GM12873 (cell line): ENCODE measurements at regions not wholly inside any gene's neighbourhood (a gene's known extent, or its start where the extent isn't known, plus 50 kb on each side); places are given as distances from the start of the nearest gene placed in this dataset.

Experiments used
- TF ChIP-seq, protein P1 (sequence below): IDR thresholded peaks from 2 replicates; pipeline ENCODE4 v1.5.1; 2012; ENCODE audit warnings: low read depth, mild to moderate bottlenecking, moderate library complexity, low read length, control low read depth; ENCODE audit not compliant: insufficient read depth; ENCODE audit errors: missing control alignments

DNA sequence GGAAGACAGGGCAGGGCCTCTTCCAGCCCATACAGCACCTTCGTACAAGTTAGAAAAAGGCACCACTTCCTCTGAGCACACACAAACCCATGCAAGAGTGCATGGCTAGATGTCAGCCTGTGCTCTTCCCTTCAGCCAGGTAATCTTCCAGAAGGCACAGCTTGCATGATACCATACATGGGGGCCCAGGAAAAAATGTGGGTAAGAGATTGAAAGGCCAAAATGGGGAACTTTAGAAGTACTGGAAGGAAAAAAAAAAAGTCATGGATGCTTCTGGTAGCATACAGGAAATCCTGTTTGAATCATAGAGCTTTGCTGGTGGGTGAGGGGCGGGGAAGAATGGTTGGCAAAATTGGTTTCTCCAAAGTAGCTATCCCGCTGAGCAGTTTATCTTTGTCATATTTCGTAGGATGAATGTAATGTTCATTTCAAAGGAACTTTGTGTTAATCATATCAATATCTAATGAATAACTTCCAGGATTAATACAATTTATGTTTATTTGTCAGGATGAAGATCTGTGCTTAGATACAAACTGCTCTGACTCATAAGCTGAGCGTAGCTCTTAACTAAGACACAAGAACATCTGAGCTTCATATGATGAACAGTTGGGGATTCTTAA lies 78.2 kb upstream of the MAP3K1 start:
- TF ChIP-seq, protein P1, sequence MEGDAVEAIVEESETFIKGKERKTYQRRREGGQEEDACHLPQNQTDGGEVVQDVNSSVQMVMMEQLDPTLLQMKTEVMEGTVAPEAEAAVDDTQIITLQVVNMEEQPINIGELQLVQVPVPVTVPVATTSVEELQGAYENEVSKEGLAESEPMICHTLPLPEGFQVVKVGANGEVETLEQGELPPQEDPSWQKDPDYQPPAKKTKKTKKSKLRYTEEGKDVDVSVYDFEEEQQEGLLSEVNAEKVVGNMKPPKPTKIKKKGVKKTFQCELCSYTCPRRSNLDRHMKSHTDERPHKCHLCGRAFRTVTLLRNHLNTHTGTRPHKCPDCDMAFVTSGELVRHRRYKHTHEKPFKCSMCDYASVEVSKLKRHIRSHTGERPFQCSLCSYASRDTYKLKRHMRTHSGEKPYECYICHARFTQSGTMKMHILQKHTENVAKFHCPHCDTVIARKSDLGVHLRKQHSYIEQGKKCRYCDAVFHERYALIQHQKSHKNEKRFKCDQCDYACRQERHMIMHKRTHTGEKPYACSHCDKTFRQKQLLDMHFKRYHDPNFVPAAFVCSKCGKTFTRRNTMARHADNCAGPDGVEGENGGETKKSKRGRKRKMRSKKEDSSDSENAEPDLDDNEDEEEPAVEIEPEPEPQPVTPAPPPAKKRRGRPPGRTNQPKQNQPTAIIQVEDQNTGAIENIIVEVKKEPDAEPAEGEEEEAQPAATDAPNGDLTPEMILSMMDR, result no peak

DNA sequence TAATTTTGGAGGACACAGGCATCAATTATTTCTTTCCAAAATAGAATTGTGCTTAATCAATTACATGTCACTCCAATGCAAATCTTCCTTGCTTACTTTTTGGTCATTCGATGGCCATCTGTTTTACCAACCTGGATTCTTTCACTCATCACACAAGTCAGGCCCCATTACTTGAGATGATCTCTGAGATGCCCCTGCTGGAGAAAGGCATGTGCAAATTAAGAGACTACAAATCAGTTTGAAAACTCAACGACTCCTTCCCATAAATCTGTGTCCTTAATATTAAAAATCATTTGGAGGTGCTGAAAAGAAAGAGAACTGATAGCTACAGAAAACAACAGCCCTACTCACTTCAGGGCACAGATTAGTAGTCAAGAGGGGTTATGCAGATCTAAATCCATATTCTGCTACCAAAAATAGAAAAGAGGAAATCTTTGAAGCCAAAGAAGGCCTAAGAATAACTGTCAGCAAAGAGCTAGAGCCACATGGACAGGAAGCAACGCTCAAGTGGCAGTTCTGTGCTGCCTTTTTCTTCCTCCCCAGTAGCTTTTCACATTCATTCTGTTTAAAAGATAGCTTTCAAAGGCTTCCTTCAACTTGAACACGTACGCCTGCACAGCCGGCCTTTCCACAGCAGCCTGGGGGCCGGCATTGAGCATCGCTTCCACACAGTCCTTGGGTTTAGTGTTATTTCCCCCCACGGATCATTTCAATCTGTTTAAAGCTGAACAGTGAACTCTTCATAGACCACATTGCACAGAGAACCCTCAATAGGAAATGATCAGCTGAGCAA lies 79.3 kb upstream of the MAP3K1 start:
- TF ChIP-seq, protein P1, result no peak

DNA sequence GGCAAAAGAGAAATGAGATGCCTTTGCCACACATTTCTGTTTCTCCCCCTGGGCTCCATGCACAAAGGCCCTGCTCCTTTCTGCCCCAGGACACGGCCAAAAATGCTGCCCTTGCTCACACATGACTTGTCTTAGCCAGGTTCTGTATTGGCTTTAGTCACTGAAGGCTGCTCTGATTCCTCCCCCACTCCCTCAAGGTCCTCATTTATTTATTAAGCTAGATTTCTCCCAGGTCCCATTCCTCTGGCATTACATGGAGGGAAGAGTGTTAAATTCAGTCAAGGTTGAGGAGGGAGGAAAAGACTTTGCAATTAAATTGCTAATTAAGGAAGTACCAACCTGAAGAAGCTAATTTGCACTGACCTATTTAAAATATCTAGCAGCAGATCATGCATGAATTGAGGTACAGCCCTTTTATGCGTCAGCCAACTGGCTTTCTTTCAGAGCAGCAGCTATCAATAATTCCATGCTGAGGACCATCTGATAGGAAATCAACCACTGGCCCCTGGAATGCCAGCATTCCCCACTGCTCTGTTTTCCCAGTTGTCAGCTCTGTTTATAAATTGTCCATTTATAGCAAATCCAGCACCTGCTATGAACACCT lies 81.2 kb upstream of the MAP3K1 start:
- TF ChIP-seq, protein P1, result no peak

DNA sequence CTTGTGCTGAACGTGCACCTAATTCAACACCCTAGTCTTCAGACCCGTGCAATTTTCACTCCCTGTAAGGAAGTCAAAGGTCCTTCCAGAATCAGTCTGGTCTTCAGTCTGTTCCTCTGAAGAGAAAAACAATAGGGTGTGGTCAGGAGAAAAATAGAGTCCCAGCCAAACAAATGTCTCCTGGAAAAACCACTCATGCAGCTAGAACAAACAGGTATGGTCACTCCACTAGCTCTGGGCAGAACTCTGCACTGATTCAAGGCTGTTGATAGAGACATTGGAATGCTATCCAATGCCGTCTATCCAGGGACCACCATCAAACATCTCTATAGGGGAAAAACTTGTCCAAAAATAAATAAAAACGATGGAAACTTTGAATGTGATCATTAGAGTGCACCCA lies 81.8 kb upstream of the MAP3K1 start:
- TF ChIP-seq, protein P1, result no peak

DNA sequence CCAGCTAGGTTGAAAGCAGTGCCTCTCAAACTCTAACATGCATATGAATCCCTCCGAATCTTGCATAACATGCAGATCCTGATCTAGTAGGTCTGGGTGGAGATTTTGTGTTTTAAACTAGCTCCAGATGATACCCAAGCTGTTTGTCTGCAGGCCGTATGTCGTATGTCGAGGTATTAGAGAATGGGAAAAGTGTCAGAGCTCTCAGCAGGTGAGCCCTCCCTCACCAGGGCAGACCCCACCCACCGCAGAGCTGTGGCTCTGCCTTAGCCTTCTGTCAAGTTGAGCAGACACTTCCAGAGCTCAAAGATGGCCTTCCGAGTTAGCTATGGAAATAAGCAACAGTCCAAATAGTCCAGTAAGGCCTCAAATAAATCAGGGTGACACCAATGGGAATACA lies 83.2 kb upstream of the MAP3K1 start:
- TF ChIP-seq, protein P1, result no peak

- TF ChIP-seq, protein P1, result no peak
Observed at GRCh38 chr5:56729488-56729887, 85.9 kb upstream of the MAP3K1 start.

- TF ChIP-seq, protein P1, result no peak
Observed at GRCh38 chr5:56725711-56726411, 89.5 kb upstream of the MAP3K1 start.
